NT2/D1 (cell line): ENCODE measurements at regions not wholly inside any gene's neighbourhood (a gene's known extent, or its start where the extent isn't known, plus 50 kb on each side); places are given as distances from the start of the nearest gene placed in this dataset.

Experiments
- YY1 ChIP-seq: IDR thresholded peaks from 2 replicates; pipeline ENCODE4 v1.6.1; 2011; ENCODE audit not compliant: insufficient read length, insufficient read depth
- ZNF274 ChIP-seq: IDR thresholded peaks from 2 replicates; pipeline ENCODE4 v1.6.1; 2011; ENCODE audit warnings: mild to moderate bottlenecking, low read depth, low read length

DNA sequence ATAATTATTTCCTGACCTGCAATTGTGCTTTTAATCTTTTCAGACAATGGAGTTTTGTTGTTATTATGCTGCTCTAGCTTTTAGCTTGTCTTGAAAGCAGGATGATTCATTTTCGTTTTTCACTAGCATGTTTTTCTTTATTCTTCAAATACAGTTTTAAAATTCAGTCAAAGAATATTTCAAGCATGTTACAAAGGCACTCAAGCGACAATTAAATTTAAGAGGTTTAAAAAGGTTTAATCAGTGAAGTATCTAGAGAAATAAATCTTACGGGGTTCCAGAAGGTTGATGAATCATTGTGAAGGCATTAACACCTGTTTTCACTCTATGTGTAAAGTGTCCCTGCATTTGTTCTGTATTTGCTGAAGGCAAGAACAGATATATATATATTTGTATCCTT lies 390.7 kb upstream of the TMEFF2 start:
- TF ChIP-seq YY1: no peak
- no peak for TF ChIP-seq ZNF274
